ENCODE measurements at regions not wholly inside any gene's neighbourhood (a gene's known extent, or its start where the extent isn't known, plus 50 kb on each side); places are given as distances from the start of the nearest gene placed in this dataset.

DNA sequence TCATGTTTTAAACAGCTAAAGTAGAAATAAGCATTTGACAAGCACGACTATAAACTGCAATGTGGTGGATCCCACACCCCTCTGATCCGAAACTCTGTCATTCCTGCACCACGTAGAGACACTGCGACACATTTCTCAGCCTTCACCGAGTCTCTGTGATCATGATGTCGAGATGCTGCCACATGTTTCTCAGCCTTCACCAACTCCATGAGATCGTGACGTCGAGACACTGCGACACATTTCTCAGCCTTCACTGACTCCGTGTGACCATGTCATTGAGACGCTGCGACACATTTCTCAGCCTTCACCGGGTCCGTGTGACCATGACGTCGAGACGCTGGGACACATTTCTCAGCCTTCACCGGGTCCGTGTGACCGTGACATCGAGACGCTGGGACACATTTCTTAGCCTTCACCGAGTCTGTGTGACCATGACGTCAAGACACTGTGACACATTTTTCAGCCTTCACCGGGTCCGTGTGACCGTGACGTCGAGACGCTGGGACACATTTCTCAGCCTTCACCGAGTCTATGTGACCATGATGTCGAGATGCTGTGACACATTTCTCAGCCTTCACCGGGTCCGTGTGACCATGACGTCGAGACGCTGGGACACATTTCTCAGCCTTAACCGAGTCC, 143.0 kb downstream of the TTLL2 start (continued):
- no peak for TF ChIP-seq MYC (IDR thresholded peaks at IDR 0.05; ENCODE audit: borderline replicate concordance, low read length)

DNA sequence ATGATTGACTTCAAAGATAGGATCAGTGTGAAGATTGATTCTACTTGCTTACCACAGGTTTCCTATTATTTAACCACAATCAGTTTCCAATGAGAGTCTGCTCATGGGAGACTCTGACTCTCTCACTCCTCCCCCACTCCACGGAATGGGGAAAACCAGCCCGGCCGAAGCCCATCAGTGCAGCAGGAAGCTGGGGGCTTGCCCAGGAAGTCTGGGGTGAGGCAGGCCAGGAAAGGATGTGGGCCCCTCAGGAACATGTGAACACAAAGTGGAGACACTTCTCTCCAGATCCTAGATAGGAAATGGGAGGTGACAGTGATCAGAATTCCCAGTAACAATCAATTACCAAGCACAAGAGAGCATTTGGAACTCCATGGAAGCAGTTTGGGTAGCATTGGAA, 144.2 kb downstream of the TTLL2 start:
- H3K4me2 ChIP-seq, result no peak overlapping the region
- no peaks in the 10 kb centered on the region for H3K4me1 ChIP-seq
- WGBS (ENCODE audit: missing lambda C conversion rate), result 40% methylated on average over 1 of the region's 3 CpGs
- CTCF ChIA-PET, result no interaction called here
- TF ChIP-seq ESRRA (IDR thresholded peaks at IDR 0.05; ENCODE audit: borderline replicate concordance, low read length), result no peak
- TF ChIP-seq NFE2L2 (conservative IDR thresholded peaks at IDR 0.05; ENCODE audit: low read length), result no peak
- TF ChIP-seq SMC3 (IDR thresholded peaks at IDR 0.05), result no peak
- ATAC-seq, result no peak
- no peak for DNase-seq (ENCODE audit: low read depth in 1 of 2, low spot score in 1 of 2)
- H3K27ac ChIP-seq, result no peak overlapping the region
- FAIRE-seq, result no peak
- POLR2A ChIA-PET, result no interaction called here
- H3K9me3 ChIP-seq, result no peaks in the 10 kb centered on the region
- no peak overlapping the region for H3K4me3 ChIP-seq

DNA sequence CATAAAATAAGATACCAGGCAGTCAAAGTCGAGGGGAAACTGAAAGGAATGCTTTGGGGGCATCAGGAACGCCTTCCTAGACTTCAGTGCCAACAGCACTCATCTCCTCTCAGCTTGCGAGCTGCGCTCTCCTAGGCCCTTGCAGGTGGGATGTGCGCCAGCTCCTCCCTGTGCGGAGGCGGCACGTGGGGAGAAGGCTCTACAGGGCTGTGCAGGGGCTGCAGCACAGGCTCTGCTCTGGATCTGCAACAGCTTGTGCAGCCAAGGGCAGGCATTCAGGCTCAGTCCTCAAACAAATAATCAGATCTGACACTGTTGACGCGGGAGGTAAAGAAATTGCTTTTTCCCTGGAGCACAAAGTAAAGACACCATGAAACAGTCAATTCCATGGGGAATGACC, 144.8 kb downstream of the TTLL2 start:
- no peaks in the 10 kb centered on the region for H3K4me1 ChIP-seq
- FAIRE-seq (no peak), ATAC-seq (no peak), DNase-seq (ENCODE audit: low read depth in 1 of 2, low spot score in 1 of 2) (no peak)
- 68% methylated on average over 10 of the region's 10 CpGs for WGBS (ENCODE audit: missing lambda C conversion rate)
- H3K27ac ChIP-seq, result no peak overlapping the region
- ChIA-PET CTCF (no interaction called here), POLR2A (no interaction called here)
- H3K4me2 ChIP-seq, result no peak overlapping the region
- no peak for TF ChIP-seq POLR2AphosphoS2 (conservative IDR thresholded peaks at IDR 0.05; ENCODE audit: low read length)
- TF ChIP-seq TP53 (CRISPR knock-in tag; IDR thresholded peaks at IDR 0.05), result no peak
- no peak for TF ChIP-seq FOXS1 (CRISPR knock-in tag; IDR thresholded peaks at IDR 0.05)
- TF ChIP-seq EP300 (IDR thresholded peaks at IDR 0.05), result no peak
- no peak for TF ChIP-seq SMC3 (IDR thresholded peaks at IDR 0.05)
- TF ChIP-seq ZFP36 (IDR thresholded peaks at IDR 0.05; ENCODE audit: borderline replicate concordance, partially characterized antibody), result no peak
- TF ChIP-seq, protein P1, sequence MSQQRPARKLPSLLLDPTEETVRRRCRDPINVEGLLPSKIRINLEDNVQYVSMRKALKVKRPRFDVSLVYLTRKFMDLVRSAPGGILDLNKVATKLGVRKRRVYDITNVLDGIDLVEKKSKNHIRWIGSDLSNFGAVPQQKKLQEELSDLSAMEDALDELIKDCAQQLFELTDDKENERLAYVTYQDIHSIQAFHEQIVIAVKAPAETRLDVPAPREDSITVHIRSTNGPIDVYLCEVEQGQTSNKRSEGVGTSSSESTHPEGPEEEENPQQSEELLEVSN (IDR thresholded peaks at IDR 0.05; ENCODE audit: borderline replicate concordance, low read depth), result no peak
- no peak for TF ChIP-seq MAFK (IDR thresholded peaks at IDR 0.05; ENCODE audit: partially characterized antibody)
- TF ChIP-seq RARB (CRISPR knock-in tag; IDR thresholded peaks at IDR 0.05), result no peak
- TF ChIP-seq BHLHE40 (IDR thresholded peaks at IDR 0.05; ENCODE audit: low read depth, low read length), result no peak
- TF ChIP-seq CHD2 (IDR thresholded peaks at IDR 0.05; ENCODE audit: low read length, partially characterized antibody), result no peak
- TF ChIP-seq EHMT2 (IDR thresholded peaks at IDR 0.05; ENCODE audit: low read depth), result no peak
- no peak for TF ChIP-seq JUNB (IDR thresholded peaks at IDR 0.05)
- TF ChIP-seq FOSL2 (IDR thresholded peaks at IDR 0.05), result no peak
- no peak for TF ChIP-seq FOSL2 (CRISPR knock-in tag; IDR thresholded peaks at IDR 0.05)
- H3K9me3 ChIP-seq, result no peaks in the 10 kb centered on the region
- no peak overlapping the region for H3K4me3 ChIP-seq

DNA sequence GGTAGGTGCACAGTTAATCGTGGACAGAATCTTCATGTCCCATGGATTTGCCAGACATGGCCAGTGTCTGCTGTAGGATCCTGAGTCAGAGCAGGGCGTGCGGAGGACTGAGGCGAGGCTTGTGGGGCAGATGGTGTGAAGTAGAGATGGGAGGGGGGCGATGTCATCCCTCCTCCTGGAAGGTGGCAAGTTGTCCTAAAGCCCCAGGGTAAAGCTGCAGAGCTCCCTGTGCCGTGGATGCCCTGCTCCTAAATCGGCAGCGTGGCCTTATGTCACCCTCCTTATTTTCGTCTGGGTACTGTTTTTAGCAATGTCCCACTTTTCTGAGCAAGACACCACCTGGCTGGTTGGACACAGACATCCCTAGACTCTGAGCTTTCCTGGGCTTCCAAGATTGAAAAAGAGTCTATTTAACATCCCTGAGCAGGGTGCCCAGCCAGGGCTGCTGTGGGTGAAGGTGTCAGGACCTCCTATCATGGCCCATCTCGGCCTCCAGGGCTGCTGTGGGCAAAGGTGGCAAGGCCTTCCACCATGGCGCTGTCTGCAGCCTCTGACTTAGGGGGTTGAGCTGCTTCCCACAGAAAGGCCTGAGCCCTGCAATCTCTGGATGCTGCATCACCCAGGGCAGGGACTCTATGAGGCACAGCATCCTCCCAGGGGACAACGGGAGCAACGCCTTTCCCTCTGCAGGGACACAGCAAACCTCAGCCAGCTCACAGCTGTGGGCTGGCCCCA, 145.4 kb downstream of the TTLL2 start:
- DNase-seq (ENCODE audit: low read depth in 1 of 2, low spot score in 1 of 2) (no peak), FAIRE-seq (no peak), ATAC-seq (no peak)
- POLR2A ChIA-PET, result no interaction called here
- Histone ChIP-seq H3K4me3 (no peak overlapping the region), H3K4me2 (no peak overlapping the region), H3K9me3 (no peaks in the 10 kb centered on the region), H3K4me1 (no peaks in the 10 kb centered on the region), H3K27ac (no peak overlapping the region)
- TF ChIP-seq FOXS1 (CRISPR knock-in tag; IDR thresholded peaks at IDR 0.05), result no peak
- TF ChIP-seq, protein P2, sequence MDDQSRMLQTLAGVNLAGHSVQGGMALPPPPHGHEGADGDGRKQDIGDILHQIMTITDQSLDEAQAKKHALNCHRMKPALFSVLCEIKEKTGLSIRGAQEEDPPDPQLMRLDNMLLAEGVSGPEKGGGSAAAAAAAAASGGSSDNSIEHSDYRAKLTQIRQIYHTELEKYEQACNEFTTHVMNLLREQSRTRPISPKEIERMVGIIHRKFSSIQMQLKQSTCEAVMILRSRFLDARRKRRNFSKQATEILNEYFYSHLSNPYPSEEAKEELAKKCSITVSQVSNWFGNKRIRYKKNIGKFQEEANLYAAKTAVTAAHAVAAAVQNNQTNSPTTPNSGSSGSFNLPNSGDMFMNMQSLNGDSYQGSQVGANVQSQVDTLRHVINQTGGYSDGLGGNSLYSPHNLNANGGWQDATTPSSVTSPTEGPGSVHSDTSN (IDR thresholded peaks at IDR 0.05), result no peak
- no peak for TF ChIP-seq FOSB (CRISPR knock-in tag; IDR thresholded peaks at IDR 0.05)
- CTCF ChIA-PET, result no interaction called here
- WGBS (ENCODE audit: missing lambda C conversion rate), result 49% methylated on average over 10 of the region's 13 CpGs

All from A549 (cell line).